Lung (tissue), 11 donors: ENCODE measurements at regions not wholly inside any gene's neighbourhood (a gene's known extent, or its start where the extent isn't known, plus 50 kb on each side); places are given as distances from the start of the nearest gene placed in this dataset.

Experiments used
- ATAC-seq: fragments of 200-7000 bp; cut with Tn5 transposase; one replicate; pipeline ENCODE4 v1.9.1; 2020; ENCODE audit warnings: moderate number of reproducible peaks; ENCODE audit not compliant: insufficient read depth, low FRiP score
- DNase-seq, 3 donors: peaks; one replicate each; pipeline ENCODE4 v3.0.0-alpha.2; 2013 to 2017
- H3K27ac ChIP-seq, 2 donors: one replicate each; pipeline ENCODE4 v1.5.1; 2013; ENCODE audit warnings: mild to moderate bottlenecking in 2 of 2, moderate library complexity in 2 of 2, control low read depth in 1 of 2, inconsistent platforms in 1 of 2, low read depth in 1 of 2, low read length in 1 of 2
- H3K27me3 ChIP-seq, 3 donors: one replicate each; pipeline ENCODE4 v1.5.1; 2013; ENCODE audit warnings: low read length in 2 of 3; ENCODE audit not compliant: control insufficient read depth in 3 of 3, insufficient read depth in 3 of 3
- H3K36me3 ChIP-seq, 4 donors: one replicate each; pipeline ENCODE4 v1.5.1; 2013; ENCODE audit warnings: low read length in 4 of 4, mild to moderate bottlenecking in 1 of 4, moderate library complexity in 1 of 4; ENCODE audit not compliant: control insufficient read depth in 4 of 4, insufficient read depth in 4 of 4
- H3K4me1 ChIP-seq, 5 donors: one replicate each; pipeline ENCODE4 v1.5.1; 2013; ENCODE audit warnings: low read length in 5 of 5, mild to moderate bottlenecking in 2 of 5, moderate library complexity in 1 of 5; ENCODE audit not compliant: control insufficient read depth in 5 of 5, insufficient read depth in 5 of 5
- H3K4me3 ChIP-seq: one replicate; pipeline ENCODE4 v1.5.1; 2013; ENCODE audit warnings: mild to moderate bottlenecking, control low read depth, moderate library complexity
- H3K9ac ChIP-seq, 2 donors: one replicate each; pipeline ENCODE4 v1.5.1; 2013; ENCODE audit warnings: low read length in 2 of 2, control low read depth in 1 of 2; ENCODE audit not compliant: insufficient read depth in 1 of 2
- H3K9me3 ChIP-seq, 4 donors: one replicate each; pipeline ENCODE4 v1.5.1; 2013; ENCODE audit warnings: low read length in 3 of 4, mild to moderate bottlenecking in 1 of 4, moderate library complexity in 1 of 4; ENCODE audit not compliant: control insufficient read depth in 4 of 4, insufficient read depth in 3 of 4
- WGBS, 2 donors: extraction: QIAGEN DNeasy Blood & Tissue Kit; methylation state at CpG; one replicate each; pipeline ENCODE4 v1.1.7; 2013; 5-methylcytosine and 5-hydroxymethylcytosine counted together
- TF ChIP-seq, protein P1 (sequence below): IDR thresholded peaks from 2 replicates; pipeline ENCODE4 v1.5.1; 2012; ENCODE audit warnings: mild to moderate bottlenecking; ENCODE audit errors: control extremely low read depth, extremely low read depth
- donor health status: control.
- donor health status: control.
- donor health status: Bipolar disorder and iron deficiency.
- donor health status: healthy.
- donor health status: DM: yes; HTN: yes; CAD: no.

DNA sequence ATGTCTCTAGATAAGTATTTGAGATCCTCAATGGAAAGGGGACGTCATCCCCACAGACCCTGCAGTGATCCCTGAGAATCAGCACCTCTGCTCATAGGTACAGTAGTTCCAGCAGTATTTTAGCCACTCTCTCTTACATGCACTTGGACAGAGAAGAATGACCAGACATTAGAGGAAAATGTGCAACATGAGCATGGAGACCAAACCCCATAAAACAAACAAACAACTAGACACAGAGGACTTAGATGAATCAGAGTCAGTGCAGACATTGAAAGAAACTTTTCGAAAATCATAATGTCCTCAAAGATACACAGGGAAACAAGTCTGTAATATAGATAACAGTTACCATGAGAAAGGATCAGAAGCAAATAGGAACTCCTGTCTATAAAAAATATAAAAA, 108.2 kb downstream of the LYPLAL1 start:
- Histone ChIP-seq H3K4me1 (peaks cover 0 to 5% (median 0%) of the 10 kb centered on the region in 5 donors), H3K27me3 (no peaks in the 10 kb centered on the region), H3K9me3 (no peaks in the 10 kb centered on the region), H3K27ac (no peak overlapping the region), H3K36me3 (no peaks in the 10 kb centered on the region), H3K4me3 (no peak overlapping the region), H3K9ac (no peak overlapping the region)
- 97 to 98% methylated on average over 2 of the region's 2 CpGs for WGBS, 2 donors
- DNase-seq = no peak
- TF ChIP-seq, protein P1, sequence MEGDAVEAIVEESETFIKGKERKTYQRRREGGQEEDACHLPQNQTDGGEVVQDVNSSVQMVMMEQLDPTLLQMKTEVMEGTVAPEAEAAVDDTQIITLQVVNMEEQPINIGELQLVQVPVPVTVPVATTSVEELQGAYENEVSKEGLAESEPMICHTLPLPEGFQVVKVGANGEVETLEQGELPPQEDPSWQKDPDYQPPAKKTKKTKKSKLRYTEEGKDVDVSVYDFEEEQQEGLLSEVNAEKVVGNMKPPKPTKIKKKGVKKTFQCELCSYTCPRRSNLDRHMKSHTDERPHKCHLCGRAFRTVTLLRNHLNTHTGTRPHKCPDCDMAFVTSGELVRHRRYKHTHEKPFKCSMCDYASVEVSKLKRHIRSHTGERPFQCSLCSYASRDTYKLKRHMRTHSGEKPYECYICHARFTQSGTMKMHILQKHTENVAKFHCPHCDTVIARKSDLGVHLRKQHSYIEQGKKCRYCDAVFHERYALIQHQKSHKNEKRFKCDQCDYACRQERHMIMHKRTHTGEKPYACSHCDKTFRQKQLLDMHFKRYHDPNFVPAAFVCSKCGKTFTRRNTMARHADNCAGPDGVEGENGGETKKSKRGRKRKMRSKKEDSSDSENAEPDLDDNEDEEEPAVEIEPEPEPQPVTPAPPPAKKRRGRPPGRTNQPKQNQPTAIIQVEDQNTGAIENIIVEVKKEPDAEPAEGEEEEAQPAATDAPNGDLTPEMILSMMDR = no peak
- no peak for ATAC-seq

DNA sequence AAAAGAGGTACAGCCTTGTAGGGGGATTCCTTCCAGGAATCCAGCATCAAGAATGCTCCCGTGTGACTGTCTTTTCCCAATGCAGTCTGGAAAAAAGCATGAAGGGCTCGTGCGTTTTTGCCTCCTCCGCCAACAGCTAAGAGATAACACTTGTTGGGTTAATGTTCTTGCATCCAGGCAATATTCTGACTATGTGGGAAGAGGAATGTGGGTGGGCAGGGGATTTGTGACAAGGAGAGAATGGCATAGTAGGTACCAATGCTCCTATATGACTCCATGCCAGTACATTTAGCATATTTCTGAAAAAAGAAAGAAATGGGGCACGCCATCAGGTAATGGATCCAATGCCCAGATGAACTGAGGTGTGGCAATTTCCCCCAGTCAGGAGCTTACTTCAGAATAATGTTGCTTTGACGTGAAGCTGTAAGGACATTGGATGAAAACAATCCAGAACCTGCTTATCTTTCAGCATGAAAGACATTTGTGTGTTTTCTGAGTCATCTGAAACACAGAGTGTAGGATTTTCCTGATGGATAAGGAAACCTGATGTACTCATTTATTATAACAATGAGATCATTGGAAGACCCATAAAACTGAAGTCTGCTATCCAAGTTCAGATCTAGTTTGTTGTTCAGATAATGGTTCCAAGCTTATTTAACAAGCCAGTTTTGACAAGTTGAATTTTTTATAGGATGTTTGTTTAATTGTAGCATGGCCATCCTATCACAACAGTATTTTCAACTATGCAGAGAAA, 105.5 kb downstream of the LYPLAL1 start:
- H3K4me3 ChIP-seq = no peak overlapping the region
- no peak for DNase-seq
- H3K4me1 ChIP-seq = peaks cover 0 to 5% (median 0%) of the 10 kb centered on the region in 5 donors
- H3K36me3 ChIP-seq = no peaks in the 10 kb centered on the region
- H3K9ac ChIP-seq = no peak overlapping the region
- no peaks in the 10 kb centered on the region for H3K9me3 ChIP-seq
- no peak for ATAC-seq
- 79 to 94% methylated on average over 6 of the region's 6 CpGs for WGBS, 2 donors
- TF ChIP-seq, protein P1 = no peak
- H3K27ac ChIP-seq = no peak overlapping the region
- no peaks in the 10 kb centered on the region for H3K27me3 ChIP-seq

DNA sequence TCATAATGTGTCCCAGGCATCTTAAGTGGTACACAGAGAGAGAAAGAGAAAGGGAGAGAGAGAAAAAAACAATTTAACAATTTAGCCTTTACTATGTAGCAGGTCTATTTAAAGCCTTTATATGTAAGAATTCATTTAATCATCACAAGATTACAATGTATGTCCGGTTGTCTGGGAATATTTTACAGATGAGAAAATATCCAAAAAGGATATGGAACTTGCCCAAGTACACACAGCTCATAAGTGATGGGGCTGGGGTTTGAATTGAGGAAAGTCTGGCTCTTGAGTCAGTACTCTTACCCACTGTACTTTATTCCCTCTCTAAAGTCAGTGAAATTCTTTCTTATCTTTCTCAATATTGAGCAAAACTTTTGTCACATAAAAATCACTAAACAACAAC, 104.6 kb downstream of the LYPLAL1 start:
- no peak for ATAC-seq
- no peak overlapping the region for H3K9ac ChIP-seq
- peaks cover 0 to 5% (median 0%) of the 10 kb centered on the region in 5 donors for H3K4me1 ChIP-seq
- H3K4me3 ChIP-seq = no peak overlapping the region
- no peaks in the 10 kb centered on the region for H3K27me3 ChIP-seq
- WGBS, 2 donors = 85 to 88% methylated on average over 1 of the region's 1 CpG
- no peak for DNase-seq
- no peaks in the 10 kb centered on the region for H3K36me3 ChIP-seq
- no peak overlapping the region for H3K27ac ChIP-seq
- TF ChIP-seq, protein P1 = no peak
- H3K9me3 ChIP-seq = no peaks in the 10 kb centered on the region
